ENCODE measurements at regions not wholly inside any gene's neighbourhood (a gene's known extent, or its start where the extent isn't known, plus 50 kb on each side); places are given as distances from the start of the nearest gene placed in this dataset.

DNA sequence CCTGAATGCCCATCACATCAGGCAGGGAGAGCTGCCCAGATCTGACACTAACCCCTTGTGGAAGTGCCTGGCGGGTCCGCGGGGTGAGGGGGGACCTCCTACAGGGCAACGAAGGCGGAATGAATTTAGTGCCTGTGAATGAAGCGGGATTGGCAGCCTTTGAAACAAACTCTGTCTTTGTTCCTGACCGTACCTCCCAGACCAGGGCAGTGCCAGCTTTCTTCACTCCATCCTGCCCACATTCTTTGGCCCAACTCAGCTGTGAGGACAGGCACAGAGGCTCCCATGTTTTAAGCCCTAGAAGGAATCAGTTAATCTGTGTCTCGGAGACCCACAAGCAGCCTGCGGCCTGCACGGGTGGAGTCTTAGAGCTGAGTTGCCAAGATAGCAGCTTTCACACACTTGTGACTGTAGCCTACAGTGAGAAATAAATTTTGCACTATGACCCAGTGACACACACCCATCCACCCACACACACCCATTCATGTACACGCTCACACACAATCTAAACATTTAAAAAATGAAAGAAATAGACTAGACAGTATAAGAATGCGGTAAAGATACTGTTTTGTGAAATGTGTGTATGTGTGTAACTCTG lies 60.1 kb upstream of the USP24 start:
- no peak for DNase-seq (ENCODE audit: low read depth)

DNA sequence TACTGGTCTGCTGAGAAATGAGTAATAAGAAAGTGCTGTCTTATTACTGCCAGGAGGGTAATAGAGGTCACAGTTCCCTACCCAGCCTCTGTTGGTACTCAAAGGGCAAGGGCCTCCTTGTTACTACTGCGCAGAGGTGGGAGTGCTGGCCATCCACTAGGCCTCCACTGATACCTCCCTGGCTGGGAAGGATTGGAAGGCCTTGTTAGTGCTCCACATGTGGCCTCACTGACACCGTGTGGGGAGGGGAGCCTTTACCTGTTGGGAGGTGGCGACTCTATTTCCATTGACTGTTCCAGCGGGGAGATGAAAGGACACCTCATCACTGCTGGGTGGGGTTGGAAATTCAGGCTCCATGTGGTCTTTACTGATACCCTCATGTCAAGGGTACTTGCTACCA lies 57.8 kb upstream of the USP24 start:
- no peak for DNase-seq (ENCODE audit: low read depth)

All from stromal cell of bone marrow (primary cell).